GM19035 (cell line): ENCODE measurements at regions not wholly inside any gene's neighbourhood (a gene's known extent, or its start where the extent isn't known, plus 50 kb on each side); places are given as distances from the start of the nearest gene placed in this dataset.

Experiments used
- ATAC-seq: cut with Tn5 transposase; IDR thresholded peaks from one replicate; pipeline ENCODE4 v1.9.1; 2021; ENCODE audit not compliant: unreplicated experiment

DNA sequence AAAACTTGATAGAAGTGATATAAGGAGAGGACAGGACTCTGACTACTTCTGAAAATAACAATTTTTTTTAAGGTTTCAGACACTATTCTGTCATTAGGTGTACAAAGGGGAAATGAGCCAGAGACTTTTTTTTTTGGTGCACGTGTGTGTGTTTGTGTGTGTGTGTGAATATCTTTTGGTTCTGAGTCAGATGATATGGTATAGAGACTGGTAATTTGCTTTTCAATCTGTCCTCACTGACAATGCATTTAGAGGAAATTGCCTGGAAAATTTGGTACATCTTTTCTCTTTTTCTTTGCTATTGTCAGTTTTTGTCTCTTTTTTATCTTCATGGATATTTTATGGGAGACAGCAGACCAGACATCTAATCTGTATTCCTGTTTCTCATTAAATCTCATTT is 59.3 kb downstream of the DDIT4L start:
- no peak for ATAC-seq

DNA sequence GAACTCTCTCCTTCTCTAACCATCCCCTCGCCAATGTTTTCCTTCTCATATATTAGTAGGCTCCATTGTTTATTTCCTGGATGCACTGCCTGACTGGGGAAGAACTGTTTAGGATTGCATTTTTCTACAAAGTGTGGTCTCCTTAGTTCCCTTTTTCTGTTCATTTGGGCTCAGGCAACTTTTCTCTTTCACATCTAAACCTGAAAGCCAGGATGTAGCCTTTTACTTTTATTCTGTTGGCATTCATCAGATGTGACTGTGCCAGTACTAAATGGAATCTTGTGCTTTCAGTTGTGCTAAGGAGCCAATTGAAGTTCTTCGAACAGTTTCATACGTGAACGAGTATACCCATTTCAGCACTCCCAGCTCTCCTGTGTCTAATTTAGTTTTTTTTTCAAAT is 59.8 kb downstream of the DDIT4L start:
- no peak for ATAC-seq

DNA sequence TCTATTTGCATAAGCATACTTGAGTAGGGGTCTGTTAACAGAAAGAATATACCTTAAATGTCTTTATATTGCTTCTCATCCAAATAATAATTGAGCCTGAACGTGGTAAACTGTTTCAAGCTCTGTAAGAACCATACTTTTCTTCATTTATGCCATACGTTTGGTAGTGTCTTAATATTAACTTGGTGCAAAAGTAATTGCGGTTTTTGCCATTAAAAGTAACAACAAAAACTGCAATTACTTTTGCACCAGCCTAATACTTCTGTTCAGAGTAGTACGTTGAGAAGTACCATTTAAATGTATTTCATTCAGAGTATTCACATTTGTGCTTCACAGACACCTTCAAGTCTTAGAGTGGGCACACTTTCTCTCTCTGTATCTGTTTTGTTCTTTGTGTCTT is 60.5 kb downstream of the DDIT4L start:
- no peak for ATAC-seq

DNA sequence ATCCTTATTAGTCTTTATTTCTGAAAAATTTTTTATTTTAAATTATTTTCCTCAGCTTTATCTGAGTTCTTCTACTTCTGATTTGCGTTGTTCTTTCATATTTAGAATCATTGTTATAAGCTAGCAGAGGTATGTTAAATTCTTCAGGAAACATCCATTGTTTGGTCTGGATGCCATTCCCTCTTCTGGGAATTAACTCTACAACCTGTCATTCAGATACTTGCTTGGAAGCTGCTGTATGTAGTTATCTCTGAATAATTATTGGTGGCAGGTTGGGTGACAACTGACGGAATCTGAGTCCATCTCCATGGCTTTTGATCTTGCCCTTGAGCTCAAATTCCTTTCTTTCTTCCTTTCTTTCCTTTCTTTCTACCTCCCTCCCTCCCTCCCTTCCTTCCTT is 61.9 kb downstream of the DDIT4L start:
- no peak for ATAC-seq

DNA sequence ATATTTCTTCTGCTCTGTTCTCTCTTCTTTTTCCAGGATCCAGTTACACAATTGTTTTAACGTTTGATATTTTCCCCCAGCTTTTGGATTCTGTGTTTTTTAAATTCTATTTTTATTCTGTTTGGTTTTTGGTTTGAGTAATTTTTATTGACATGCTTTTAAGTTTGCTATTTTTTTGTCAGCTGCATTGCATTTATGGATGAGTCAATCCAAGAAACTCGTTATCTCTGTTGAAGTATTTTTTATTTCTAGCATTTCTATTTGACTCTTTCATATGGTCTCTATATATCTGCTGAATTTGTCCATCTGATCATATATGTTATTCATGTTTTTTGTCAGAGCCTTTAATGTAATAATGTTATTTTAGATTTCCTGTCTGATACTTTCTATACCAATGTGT is 65.6 kb downstream of the DDIT4L start:
- no peak for ATAC-seq

DNA sequence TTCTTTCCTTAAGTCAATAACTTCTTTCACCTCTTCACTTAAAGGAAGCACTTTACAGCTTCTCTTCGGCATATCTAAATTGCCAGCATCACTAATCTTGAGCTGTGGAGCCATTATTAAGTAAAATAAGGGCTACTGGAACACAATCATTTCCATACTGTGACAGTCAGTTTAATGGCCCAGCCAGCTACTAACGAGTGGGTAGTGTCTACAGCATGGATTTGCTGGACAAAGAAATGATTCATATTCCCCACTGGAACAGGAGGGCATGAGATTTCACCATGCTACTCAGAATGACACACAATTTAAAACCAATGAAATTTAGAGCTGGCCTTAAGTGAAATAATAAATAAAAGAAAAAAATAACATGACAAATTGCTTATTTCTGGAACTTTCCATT is 72.1 kb downstream of the DDIT4L start:
- no peak for ATAC-seq

DNA sequence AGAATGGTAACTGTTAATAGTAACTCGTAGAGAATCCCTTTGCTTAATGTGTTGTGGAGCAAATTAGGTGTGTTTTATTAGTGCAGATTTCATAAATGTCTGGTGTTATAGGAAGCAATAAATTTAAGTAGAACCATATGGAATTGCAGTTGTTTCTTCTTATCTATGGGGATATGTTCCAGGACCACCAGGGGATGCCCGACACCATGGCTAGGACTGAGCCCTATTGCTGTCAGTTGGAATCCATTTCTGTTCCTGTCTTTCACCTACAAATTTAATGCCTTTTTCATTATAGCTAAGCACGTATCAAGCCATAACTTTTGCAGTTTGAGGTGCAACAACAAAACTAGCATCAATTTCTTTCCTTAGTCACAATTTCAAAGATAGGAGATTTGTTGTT is 72.5 kb downstream of the DDIT4L start:
- ATAC-seq = no peak

DNA sequence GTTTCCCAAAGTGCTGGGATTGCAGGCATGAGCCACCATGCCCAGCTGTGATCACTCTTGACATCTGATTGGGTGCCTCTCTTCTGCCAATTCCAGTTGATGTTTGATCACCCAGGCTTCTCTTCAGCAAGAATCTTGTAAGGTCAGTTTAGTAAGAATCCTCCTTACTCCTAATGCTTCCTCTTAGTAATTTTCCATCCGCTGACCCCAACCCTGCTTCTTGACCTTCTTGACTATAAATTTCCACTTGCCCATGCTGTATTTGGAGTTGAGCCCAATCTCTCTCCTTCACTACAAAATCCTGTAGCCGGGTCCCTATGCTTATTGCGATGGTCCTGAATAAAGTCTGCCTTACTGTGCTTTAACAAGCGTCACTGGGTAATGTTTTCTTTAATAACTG is 75.4 kb downstream of the DDIT4L start:
- no peak for ATAC-seq

DNA sequence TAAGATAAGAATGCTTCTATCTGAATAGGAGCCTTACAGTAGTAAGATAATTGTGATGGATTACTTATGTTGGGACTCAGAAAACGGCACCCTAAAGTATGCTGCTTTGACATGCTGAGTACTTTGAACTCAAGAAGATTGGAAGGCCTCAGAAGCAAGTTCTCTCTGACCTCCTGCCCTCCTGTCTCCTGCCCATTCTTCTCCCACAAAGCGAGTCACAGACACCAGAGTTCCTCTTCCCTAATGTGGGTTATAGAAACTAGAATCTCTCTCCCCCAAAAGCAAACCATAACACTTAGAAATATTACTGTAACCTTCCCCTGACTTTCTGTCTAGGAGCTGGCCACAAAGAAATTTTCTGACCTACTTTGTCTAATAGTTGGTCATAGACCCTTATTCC is 76.5 kb downstream of the DDIT4L start:
- ATAC-seq = no peak

DNA sequence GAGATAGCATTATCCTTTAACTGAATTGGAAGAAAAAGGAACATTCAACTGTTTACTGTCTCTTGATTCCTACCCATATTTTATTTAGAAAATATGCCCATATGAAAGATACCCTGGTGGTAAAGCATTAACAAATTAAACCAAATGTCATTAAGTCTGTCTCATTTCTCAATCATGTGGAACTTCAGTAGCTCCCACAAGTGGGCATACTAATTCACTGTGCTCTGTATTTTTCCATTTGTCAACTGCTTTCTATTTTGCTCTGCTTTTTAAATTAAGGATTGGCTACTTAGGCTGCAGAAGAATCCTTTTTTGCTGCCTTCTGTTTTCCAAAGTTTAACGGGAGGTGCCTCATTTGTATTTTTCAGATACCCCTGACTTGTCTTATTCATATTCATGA is 77.2 kb downstream of the DDIT4L start:
- ATAC-seq = no peak

DNA sequence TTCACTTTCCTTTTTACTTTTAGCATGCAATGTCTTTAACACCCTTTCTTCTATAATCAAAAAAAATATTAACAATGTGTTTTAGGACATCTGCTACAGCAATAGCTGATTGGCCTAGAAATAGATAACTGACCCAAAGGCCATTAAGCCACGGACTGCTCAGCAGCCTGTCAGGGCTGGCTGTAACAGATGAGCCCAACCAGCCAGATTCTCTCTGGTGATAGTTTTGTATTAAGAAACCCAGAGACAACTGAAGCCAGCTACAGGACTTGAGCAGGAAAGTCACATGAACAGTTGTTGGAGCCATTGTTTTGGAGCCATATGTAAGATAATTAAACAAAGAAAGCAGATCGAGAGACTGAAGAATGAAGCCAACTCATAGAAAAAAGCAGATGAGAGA is 80.3 kb downstream of the DDIT4L start:
- ATAC-seq = no peak

DNA sequence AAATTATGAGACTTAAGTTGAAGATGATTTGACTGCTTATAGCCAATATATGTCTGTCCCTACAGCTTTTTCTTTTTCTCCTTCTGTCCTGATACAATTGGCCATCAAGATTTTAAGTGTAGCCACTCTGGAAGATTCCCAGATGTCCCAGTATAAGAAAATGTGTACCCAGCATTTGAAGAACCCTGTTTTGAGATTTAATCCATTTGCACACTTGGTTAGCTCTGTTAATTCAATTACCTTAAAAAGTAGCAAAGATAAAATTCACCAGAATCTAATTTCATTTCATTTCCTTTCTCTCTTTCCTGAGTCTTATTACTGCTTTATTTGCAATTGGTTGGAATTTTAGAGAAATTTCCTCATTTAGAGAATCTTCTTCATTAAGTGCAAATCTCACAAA is 81.4 kb downstream of the DDIT4L start:
- no peak for ATAC-seq

DNA sequence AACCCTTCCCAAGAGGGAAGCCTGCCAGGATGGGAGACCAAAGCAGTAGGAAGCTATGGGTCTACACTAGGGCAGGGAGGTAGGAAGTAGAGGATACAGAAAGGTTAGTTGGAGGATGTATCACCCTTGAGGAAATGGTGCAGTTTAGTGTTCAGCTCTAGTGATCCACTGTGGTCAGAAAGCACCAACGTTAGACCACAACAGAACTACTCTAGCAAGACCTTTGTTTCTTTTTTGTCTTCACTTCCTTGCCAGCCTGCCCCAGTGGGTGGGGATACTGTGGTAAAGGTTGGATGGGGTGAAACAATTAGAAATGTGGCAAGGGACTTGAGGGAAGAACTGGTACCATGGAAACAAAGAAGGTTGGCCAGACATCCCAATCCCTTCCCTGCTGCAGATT is 83.3 kb downstream of the DDIT4L start:
- peak; percentile 97 for ATAC-seq

DNA sequence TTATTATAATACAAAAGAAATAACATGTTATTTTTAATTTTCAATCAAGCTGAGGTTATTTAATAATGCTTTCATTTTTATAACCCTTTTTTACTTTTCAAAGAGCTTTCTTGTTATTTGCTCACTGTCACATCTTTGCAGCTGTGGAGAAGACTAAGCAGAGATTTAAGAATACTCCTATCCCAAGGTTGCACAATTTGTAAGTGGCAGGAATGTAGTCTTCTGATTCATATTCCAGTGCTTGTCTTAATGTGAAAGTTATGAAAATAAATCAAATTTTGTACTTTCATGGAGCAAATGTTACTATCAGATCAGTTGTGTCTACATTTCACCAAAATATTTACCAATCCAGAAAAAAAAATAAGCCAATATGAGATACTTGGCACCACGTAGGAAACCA is 86.6 kb downstream of the DDIT4L start:
- no peak for ATAC-seq

DNA sequence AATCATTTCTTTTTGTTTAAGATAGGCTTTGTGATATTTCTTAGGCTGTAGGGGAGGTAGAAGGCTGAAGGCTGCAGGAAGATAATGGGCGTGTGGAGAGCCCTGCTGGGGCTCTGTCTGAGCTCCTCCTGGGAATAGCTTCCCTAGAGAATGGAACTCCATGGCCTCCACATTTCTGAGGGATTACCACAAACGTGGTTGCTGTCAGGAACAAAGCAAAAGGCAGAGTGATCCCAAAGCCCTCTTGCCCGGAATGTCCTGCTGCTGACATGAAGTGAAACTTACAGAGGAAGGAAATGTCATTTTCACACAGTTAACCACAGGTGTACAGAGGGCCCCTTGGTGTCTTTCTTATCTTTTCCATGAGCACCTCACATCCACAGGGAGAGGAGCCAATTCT is 89.3 kb downstream of the DDIT4L start:
- peak; percentile 58 for ATAC-seq

DNA sequence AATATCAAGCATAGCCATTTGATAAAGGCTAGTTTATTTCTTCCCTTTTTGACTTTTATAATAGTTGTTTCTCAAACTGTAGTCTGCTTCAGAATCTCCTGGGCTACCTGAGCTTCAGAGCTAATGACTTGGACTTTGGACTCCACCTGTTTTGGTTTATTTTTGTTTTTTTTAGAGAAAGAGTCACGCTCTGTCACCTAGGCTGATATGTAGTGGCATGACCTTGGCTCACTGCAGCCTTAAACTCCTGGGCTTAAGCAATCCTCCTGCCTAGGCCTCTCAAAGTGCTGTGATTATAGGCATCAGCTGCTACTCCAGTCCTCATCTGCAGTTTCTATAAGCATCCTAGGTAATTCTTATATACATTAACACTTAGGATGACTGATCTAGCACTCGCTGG is 90.5 kb downstream of the DDIT4L start:
- ATAC-seq = no peak

DNA sequence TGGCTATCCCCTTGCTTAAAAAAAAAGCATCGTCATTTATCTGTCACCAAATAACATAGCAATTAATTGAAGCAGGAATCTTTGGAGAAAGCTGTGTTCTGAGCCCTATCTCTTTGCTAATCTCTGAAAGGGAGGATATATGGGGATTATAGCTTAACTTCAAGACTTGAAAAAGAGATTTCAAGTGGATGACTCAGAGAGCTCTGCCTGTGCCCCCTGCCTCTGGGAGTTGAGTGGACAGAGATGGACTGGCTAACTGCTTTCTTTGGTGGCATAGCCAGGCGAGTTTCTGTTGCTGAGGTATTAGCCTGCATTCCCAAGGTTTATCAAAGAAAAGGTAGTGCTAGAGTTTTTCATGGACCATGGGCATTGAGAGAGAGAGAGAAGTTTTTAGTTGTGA is 91.6 kb downstream of the DDIT4L start:
- no peak for ATAC-seq

DNA sequence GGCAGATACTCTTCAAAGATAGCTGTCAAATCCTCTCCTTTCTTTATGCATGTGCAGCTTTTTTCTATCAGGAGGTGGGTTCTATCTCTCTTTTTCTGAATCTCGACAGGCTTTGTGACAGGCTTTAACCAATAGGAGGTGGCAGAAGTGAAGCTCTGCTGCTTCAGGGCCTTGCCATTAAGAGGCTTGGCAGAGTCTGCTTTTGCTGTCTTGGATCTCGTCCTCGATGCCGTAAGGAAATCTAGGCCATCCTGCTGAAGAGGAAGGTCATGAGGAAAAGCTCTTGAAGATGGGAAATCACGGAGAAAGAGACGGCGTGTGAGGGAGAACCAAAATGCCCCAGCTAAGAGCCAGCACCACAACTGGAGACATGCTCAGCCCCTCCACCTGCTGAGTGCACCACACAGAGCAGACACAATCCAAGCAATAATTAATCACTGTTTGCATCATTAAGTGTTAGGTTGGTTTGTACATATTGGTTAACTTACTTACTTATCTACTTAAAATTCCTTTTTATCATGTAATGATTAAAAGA is 92.2 kb downstream of the DDIT4L start:
- ATAC-seq = no peak

DNA sequence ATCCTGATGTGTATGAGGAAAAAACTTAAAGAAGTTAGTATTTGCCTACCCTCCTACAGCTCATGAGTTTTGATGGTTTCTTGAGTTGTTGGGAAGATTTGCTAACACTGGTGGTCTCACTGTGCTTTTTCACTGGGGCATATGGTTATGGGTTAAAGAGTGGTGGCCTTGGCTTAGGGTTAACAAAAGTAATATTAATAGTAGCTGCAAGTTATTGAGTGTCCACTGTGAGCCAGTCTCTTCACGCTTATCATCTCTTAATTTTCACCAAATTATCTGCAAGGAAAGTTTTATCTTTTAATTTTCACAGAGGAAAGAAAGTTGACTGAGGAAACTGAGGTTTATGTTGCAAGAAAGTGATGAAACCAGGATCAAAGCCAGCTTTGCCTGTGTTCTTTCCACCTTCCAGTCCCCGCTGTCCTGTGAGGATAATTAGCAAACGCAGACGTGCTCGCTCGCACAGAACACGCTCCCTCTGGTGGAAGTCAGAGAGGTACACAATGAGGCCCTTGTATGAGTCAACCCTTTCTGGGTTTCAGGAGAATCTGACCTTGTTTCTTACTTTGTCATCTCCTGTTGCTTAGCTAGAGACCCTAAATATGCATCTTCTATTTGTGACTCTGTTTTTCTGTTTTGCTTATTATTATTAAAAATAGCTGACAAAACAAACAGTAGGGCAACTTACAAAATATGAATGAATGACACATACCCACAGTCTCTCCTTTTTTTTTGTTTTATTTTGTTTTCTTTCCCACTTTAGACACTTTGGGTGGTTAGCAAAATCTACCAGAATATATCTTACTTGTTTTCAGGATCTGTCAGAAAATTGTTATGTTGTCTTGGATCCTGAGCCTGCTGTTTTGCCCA is 94.3 kb downstream of the DDIT4L start:
- peak; percentile 86 for ATAC-seq

DNA sequence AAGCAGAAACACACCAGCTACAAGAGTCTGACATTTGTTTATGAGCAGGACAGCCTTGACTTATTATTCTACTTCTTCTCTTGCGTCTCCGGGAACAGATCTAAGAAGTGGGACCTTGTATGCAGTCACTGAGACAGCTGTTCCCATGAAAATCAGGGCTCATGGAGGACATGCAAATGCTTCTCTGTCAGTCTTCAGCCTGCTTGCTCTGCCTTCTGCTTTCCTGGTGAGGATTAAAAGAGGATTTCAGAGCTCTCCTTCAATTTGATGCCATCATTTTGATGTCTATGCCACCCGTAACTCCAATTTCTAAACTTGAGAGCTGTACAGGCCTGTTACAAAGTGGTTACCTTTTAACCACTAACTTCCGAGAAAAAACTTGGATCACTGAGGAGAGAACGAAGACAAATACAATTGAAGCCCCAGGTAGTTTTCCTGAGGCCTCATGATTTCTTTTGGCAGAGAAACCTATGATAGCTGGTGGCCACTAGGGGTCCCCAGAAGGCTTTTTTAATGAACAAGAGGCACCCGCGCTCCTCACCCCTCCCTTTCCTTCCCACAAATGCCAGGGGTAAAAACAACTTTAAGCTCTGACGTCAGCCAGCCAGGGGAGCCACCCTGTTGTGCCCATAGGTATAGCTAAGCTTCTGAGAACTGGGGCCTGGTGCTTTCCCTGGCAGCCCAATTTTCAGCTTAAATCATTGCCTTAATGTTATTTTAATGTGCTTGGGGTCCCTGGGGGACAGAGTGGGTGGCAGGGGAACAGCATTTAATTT is 97.0 kb downstream of the DDIT4L start:
- peak; percentile 87 for ATAC-seq

DNA sequence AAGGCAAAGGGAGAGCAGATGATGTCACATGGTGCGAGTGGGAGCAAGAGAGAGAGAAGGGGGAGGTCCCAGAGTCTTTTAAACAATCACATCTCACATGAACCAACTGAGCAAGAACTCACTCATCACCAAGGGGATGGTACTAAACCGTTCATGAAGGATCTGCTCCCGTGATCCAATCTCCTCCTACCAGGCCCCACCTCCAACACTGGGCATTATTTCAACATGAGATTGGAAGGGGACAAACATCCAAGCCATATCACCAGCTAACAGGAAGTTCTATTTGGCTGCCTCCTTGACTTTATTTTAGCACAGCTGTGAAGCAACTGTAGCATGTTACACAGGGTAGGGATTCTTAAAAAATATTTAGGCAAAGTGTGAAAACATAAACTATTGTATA is 102.5 kb downstream of the DDIT4L start:
- ATAC-seq = no peak

DNA sequence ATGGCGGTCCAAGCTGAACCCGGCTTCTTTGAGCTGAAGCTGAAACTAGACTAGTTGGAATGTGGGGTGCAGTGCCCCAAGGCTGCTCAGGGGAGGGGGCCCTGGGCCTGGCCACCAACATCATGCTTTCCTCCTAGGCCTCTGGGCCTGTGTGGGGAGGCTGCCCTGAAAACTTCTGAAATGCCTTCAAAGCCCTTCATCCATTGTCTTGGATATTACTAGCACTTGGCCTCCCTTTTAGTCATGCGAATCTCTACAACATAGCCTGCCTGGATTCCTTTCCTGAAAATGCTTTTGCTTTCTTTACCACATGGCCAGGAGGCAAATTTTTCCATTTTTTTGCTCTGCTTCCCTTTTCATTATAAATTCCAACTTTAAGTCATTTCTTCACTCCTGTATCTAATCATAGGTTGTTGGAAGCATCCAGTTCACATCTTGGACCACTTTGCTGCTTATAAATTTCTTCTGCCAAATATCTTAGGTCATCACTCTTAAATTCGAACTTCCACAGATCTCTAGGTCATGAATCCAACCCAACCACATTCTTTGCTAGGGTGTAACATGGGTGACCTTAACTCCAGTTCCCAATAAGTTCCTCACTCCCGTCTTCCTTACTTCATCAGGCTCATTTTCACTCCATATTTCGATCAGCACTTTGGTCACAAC is 103.4 kb downstream of the DDIT4L start:
- no peak for ATAC-seq
